GM21717 (cell line): ENCODE measurements at regions not wholly inside any gene's neighbourhood (a gene's known extent, or its start where the extent isn't known, plus 50 kb on each side); places are given as distances from the start of the nearest gene placed in this dataset.

Source experiments
- ATAC-seq: cut with Tn5 transposase; IDR thresholded peaks from one replicate; pipeline ENCODE4 v1.9.1; 2021; ENCODE audit warnings: mild to moderate bottlenecking, moderate library complexity; ENCODE audit not compliant: unreplicated experiment

DNA sequence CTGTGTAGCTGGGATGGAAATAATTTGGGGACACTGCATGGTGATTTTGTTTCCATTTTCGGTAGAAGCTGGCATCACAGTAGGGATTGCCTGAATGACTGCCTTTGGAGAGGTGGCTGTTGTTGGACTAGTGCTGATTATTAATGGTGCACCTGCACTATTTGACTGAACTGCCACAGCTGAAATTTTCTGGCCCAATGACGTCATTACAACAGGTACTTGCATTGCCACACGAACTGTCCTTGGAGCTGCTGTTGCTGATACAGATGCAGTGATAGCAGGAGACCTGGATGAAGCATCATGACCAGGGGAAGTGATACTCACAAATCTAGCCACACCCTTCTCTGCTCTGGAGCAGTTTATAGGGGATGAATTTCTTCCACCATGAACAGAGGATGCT lies 95.6 kb upstream of the FOXC1 start:
- no peak for ATAC-seq

DNA sequence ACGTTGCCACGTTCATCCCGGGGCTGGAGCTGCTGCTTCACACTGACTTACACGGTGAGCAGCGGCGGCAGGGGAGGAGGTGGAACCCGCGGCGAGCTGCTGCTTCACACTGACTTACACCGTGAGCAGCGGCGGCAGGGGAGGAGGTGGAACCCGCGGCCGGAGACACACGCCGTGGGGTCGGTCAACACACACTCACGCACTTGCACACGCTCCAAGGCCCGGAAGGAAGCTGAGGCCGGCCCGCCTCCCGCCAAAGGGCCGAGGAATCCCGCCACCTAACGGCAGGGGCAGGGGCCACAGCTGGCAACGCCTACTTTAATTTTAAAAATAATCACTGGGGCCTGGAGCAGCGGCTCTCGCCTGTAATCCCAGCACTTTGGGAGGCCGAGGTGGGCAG lies 94.4 kb upstream of the FOXC1 start:
- no peak for ATAC-seq

DNA sequence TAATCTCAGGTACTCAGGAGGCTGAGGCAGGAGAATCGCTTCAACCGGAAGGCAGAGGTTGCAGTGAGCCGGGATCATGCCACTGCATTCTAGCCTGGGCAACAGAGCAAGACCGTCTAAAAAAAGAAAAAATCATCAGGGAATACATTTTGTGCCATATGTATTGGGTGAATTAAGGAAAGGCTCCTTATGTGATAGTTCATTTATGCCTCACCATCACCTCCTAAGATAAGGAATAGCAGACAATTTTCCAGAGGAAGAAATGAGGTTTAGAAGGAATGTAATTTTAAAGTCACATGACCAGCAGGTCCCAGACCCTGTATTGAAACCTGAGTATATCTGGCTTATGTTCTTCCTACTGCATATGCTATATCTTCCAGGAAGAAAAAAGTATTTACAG lies 93.9 kb upstream of the FOXC1 start:
- no peak for ATAC-seq

DNA sequence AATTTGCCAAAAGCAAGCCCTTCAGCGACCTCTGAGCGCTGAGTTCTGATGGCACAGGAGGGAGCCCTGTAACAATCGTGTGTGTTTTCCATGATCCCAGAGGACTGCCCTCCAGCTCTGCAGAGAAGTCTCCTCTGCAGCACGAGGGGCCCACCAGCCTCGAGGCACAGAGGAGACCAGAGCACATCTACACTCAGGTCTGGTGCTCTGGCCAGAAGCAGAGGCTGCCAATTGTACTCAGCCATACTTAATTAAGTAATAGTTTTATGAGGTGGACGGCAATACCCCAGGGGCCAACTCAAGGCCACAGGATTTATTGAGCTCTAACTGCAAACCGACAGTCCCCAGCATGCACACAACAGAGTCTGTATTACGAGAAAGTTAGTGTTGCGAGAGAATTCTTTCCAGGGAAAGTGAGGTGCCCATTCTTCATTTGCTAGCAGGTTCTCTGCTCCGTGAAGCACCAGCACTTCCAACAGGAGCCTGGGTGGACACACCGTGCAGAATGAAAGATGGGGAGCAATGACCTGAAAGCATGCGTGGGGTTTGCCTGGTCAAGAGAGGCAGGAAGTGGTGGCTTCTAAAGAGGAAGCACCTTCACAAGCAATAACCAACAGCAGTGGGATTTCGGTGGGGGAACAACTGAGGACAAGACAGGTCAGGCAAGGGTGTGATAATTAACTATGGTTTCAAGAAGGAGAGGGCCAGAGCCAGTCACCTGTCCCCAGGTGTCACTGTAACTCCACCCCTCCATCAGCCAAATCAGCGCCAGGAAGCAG lies 92.8 kb upstream of the FOXC1 start:
- ATAC-seq, result no peak

DNA sequence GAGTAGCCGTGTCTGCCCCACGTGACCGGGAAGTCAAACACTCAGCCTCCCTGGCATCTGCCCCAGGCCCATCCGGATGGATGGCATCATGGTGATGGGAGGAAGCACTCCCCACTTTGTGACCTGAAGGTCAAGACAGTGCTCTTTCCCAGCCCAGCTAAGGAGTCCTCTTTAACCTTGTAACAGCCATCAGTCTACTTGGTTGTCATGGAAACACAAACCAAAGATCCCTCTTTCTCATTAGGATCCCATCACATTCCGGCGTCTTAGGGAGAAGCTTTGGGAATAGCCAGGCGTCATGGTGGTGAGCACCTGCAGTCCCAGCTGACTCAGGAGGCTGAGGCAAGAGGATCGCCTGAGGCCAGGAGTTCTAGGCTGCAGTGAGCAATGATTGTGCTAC lies 90.9 kb upstream of the FOXC1 start:
- no peak for ATAC-seq

DNA sequence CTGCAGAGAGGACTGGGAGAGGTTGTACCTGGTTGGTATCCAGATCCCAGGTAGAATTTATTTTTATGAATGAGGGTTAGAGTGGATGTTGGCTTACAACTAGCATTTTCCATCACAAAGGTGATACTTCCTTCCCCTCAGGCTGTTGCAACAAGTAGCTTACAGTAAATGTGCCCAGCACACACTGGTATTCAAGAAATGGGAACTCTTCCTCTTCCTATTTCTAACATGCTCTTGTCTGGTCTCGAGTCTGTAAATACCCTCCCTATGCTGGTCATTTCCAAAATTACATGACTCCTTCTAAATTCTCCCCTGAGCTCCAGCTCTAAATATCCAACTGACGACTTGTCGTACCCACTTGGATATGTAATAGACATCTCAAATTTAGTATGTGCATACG lies 90.1 kb upstream of the FOXC1 start:
- ATAC-seq, result no peak

DNA sequence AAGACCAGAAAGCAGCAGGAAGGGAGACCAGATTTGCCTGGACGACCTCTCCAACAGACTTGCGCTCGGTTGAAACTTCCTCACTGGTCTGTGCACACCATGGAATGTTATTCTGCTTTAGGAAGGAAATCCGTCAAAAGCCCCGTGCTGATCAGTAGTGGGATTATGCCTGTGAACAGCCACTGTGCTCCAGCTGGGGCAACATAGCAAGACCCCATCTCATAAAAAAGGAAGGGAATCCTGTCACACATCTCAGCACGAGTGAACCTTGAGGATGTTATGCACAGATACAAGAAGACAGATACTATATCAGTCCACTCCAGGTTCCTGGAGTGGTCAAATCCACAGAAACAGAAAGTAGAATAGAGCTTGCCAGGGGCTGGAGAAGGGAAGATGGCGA lies 86.9 kb upstream of the FOXC1 start:
- ATAC-seq, result no peak

DNA sequence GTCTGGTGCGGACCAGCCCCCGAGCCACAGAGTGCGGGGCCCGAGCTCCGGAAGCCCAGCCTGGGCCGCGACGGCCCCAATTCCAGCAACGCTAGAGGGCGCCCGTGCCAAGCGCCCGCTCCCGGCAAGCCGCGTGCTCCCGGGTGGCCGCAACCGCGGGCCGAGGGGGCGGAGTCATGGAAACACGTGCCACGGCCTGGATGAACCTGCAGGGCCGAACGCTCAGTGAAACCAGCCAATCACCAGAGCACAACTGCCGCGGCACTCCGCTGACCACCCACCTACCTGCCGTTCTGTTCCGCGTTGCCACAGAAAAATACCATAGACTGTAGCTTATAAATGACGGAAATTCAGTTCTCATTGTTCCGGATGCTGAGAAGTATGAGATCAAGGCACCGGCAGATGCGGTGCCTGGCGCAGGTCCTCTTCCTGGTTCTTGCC lies 85.7 kb upstream of the FOXC1 start:
- ATAC-seq, result no peak

DNA sequence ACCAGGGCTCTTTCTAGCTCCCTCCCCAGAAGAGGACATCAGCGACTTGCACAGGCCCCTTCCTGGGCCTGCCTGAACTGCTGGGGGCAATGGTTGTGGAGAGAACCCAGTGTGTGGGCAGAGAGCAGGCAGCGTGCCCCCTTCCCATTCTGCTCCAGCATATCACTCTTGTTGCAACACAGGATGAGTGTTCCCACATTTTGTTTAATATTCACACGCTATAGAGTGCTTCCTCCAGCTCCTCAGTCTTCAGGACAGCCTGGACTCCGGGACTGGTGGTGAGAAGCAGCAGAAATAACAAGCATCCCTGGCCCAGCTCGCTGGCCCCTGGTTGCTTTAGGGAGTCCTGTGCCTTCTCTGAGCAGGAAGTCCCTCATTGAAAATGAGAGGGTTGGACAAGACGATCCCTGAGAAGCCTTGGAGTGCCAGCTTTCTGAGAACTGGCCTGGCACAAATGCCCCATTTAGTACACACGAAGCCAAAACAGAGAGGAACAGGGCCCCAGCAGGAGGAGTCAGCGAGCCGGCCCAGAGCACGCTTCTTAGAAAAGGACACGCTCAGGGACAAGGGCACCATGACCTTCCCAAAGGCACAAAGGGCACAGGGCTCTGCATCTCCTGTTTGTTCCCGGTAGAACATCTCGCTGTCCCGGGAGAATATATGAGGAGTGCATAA lies 84.2 kb upstream of the FOXC1 start:
- ATAC-seq, result no peak

DNA sequence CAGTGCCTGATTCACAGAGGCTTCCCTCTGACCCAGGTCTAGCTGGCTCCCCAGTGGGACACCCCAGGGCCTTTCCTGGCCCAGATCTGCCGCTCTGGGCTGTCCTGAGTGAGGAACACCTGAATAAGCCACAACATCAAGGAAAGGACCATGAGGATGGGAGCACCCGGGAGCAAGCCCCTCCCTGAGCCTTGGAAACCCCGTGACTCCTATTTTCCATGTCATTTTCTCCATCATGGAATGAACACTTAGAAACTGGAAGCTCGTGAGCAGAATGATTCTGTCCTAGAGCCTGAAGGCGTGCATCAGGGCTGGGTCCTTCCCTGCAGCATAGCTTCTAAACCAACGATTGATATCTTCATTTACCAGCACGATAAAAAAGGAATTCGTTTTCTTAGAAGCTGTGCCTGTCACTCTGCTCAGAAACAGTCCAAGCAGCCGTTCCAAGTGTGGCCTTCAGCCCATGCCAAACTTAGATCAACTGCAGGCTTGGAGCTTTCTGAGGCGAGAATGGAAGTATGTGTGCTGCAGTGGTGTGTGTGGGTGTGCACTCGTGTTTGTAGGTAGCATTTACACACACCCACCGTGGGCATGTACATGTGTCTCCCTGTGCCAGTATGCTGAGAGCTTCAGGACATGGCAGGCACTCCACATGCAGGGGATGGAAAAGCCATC lies 83.2 kb upstream of the FOXC1 start:
- ATAC-seq, result no peak

DNA sequence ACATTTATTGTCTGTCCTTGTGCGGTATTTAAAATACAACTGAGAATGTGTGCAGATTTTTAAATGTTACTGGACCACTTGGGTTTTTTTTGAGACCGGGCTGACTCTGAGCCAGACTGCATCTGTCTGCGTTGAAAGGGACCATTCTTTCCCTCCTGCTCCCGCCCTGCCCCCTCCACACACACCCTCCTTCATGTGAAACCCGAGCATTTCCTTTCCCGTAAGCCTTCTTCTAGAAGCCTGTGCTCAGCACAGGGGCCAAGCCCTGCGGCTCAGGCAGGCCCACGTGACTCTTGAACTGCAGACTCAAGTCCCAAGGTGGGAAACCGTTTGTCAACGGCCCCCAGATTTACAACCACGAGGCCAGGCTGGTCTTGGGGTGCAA lies 82.7 kb upstream of the FOXC1 start:
- ATAC-seq, result no peak

DNA sequence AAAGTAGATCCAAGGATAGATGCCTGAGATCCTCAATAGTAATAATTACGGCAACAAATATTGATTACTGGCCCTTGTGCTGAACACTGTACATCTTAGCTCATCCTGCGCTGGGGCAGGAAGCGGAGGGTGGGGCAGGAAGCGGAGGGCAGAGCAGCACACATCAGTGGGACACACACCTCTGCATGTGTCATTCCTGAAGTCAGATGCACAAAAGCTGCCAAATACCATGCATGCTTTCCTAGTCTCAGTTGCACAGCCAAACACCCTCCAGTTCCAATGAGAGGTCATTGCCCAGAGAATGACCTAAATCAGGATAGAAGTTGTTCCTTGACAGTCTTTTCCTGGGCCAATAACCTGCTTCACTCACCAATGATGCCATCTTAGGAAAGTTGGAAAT lies 74.4 kb upstream of the FOXC1 start:
- ATAC-seq, result no peak

DNA sequence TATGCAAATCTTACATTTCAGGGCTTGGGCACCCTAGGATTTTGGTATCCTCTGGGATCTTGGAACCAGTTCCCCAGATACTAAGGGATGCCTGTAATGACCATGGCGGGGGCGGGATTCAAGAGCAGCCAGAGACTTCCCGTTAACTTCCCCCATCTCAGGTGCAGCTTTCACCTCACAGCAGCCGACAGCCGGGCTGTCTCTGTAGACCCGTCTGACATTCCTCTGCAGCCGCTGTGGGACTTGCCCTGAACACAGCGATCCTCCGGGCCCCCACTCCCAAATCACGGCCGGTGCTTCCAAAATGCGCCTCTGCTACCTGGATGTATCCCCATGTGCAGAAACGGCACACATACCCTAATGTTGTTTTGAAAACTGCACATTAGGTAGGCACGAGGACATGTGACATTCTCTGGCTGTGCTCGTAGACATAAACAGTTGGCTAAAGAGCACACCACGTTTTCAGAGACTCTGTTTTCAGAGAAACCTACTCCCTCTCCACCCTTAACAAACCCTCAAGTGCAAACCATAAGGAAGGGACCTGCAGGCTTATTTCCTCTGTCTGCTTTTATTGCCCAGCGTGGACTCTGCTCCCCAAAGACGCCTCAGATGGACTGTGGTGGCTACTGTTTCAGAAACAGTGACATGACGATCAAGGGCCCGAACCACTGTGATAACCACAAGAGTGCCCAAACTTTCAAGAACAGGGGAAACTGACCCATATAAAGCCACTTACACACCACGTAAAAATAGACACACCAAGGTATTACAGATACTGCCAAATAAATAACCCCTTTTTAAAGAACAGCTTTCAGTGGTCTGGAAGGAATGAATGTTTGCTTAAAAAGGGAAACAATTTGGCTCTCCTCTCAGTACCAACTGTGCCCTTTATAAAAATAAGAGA lies 72.9 kb upstream of the FOXC1 start:
- ATAC-seq, result no peak

DNA sequence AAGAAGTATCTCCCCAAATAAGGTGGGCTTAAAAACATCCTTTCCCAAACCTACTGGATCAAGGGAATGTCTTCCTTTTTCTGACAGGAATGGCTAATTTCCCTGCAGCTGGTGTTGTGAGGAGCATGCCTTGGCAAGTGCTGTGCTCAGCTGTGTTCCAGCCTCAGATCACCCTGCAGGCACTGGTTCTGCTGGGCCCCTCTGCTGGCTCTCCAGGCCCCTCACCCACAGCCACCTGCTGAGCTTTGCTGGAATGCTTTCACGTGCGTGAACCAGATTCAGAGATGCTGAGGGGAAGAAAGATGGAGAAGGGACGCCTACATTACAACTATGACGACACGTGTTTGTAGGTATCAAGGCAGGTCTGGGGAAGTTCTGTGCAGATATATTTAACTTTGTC lies 71.3 kb upstream of the FOXC1 start:
- ATAC-seq, result no peak

DNA sequence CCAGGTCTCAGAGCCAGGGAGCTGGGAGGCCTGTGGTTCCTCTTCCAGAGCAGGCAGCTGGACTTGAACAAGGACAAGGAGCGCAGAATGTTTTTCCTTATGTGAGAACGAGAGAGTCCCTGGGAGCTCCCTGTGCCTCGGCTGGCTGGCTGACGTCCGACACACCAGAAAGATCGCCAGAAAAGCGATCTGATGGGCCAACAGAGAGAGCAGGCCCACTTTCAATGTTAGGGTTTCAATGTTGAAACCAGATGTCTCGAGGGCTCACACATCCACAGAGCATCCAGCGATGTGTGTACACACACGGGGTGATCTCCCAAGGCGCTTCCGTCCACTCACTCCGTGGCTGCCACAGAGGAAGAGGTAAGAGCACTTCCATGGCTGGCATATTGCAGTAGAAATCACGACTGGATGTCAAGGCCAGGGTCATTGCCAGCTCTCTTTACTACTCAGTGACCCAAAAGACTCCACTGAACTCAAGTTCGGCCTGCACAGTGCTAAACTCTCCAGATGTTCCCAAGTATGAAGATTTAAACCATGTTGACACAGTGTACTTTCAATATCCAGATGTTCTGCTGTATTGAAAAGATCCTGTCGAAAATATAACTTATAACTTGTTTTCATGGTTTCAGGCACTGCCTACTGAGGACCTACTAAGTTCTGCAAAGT lies 70.8 kb upstream of the FOXC1 start:
- ATAC-seq, result no peak

DNA sequence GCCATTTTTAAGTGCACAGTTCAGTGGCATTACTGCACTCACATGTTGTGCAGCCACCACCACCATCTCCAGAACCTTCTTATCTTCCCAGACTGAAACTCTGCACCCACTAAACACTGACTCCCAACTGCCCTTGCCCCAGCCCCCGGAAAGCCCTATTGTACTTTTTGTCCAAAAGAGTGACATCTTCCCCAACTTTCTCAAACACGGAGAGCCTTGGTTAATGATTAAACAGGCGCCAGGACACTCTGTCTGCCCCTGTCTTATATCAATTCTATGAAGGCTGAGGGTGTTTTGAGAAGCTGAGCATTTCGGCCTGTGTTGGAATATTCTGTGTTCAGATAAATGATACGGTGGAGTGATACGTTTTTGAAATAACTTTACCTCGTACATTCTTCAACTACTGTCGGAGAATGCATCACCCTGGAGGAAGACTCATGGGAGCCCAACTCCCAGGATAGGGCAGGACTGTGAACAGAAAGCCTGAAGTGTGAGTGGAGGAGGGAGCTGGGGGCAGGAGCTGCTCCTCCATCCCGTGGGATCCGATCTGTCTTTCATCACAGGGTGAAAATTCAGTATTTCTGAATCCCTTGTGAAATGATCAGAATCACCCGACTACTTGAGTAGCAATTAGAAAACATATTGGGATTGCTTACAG lies 68.7 kb upstream of the FOXC1 start:
- ATAC-seq, result no peak

DNA sequence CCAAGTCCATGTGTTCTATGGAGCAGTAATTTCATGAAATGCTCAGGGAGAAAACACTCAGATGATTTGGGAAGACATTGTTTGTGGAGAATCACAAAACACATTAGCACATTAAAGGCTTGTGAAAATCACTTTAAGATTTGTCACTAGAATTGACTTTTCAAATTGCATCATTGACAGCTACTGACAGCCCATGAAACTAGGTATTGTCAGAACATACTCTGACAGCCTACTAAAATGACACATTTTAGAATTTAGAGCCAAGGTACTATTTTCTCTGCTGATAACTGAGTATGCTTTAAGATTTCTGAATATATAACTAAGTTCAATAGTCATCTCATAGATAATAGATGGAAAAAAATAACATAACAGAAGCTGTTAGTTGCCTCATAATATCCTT lies 67.4 kb upstream of the FOXC1 start:
- ATAC-seq, result no peak

DNA sequence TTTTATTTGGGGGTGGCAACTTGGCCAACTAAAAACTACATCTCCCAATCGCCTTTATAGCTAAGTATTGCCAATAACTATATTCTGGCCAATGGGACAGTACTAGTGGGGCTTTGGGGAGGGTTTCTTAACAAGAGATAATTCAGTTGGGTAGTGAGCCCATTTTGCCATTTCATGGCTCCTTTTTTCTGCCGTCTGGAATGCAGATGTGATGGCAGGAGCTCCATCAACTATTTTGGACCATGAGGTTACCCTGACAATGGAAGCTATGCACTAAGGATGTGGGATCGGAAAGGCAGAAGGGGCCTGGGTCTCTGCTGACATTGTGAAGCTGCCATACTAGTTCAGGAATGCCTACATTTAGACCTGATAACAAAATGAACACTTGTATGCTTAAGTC lies 67.0 kb upstream of the FOXC1 start:
- no peak for ATAC-seq

DNA sequence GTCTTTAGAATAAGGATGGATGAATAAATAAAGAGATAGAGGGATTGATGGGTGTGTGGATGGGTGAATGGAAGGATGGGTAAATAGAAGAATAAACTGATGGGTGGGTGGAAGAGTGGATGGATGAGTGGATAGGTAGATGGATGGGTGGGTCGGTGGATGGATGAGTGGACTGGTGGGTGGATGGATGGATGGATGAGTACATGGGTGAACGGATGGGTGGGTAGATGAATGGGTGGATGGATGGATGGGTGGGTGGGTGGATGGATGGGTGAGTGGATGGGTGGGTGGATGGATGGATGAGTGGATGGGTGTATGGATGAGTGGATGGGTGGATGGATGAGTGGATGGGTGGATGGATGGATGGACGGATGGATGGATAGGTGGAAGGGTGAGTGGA lies 65.7 kb upstream of the FOXC1 start:
- ATAC-seq, result no peak

DNA sequence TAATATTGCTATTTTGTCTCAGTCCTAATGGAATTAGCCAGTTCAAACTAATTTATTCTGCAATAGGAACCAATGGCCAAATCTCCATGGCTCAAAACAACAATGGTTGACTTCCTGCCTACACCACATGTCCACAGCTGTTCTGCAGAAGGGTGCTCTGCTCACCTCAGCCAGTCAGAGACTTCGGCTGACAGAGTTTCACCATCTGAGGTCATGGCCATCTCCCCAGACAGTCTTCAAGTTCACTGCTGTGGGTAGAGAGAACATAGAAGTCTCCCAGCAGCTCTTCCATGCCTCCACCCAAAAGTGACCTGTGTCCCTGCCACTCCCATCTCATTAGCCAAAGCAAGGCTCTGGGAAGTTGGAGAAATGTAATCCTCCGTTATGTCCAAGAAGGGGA lies 65.1 kb upstream of the FOXC1 start:
- no peak for ATAC-seq
